ENCODE measurements at regions not wholly inside any gene's neighbourhood (a gene's known extent, or its start where the extent isn't known, plus 50 kb on each side); places are given as distances from the start of the nearest gene placed in this dataset.

- no peak for TF ChIP-seq CTCF (IDR thresholded peaks at IDR 0.05)
- TF ChIP-seq EP300 (IDR thresholded peaks at IDR 0.05; ENCODE audit: low read depth): no peak
- TF ChIP-seq POLR2A (IDR thresholded peaks at IDR 0.05): no peak
Observed at GRCh38 chr18:61967252-61967891, 74.6 kb upstream of the RNF152 start.
